Smooth muscle cell (in vitro differentiated cells): ENCODE measurements at regions not wholly inside any gene's neighbourhood (a gene's known extent, or its start where the extent isn't known, plus 50 kb on each side); places are given as distances from the start of the nearest gene placed in this dataset.

Source experiments
- DNase-seq: peaks from one replicate; lab custom pipeline; 2025; ENCODE audit not compliant: unreplicated experiment; lab: John Stamatoyannopoulos, UW
- H2AFZ ChIP-seq: fragments of 200-600 bp; sonication (generic); 2 replicates; pipeline ENCODE4 v1.6.0; 2016; ENCODE audit warnings: antibody characterized with exemption, low read depth, mild to moderate bottlenecking
- H3F3A ChIP-seq: fragments of 200-600 bp; sonication (generic); 2 replicates; pipeline ENCODE4 v1.6.0; 2017; ENCODE audit warnings: antibody characterized with exemption, low read depth
- H3K27ac ChIP-seq: fragments of 200-600 bp; sonication (generic); 2 replicates; pipeline ENCODE4 v1.5.1; 2016; ENCODE audit warnings: low read depth, mild to moderate bottlenecking
- H3K27me3 ChIP-seq: fragments of 200-600 bp; sonication (generic); 2 replicates; pipeline ENCODE4 v1.6.1; 2016; ENCODE audit warnings: low read depth, mild to moderate bottlenecking
- H3K36me3 ChIP-seq: fragments of 200-600 bp; sonication (generic); 2 replicates; pipeline ENCODE4 v1.5.1; 2016; ENCODE audit warnings: low read depth
- H3K4me1 ChIP-seq: fragments of 200-600 bp; sonication (generic); 2 replicates; pipeline ENCODE4 v1.5.1; 2016; ENCODE audit warnings: low read depth
- H3K4me2 ChIP-seq: fragments of 200-600 bp; sonication (generic); 2 replicates; pipeline ENCODE4 v1.6.0; 2016; ENCODE audit warnings: mild to moderate bottlenecking
- H3K4me3 ChIP-seq: fragments of 200-600 bp; sonication (generic); 2 replicates; pipeline ENCODE4 v1.5.1; 2016; ENCODE audit warnings: mild to moderate bottlenecking
- H3K79me2 ChIP-seq: fragments of 200-600 bp; sonication (generic); 2 replicates; pipeline ENCODE4 v1.6.0; 2016; ENCODE audit warnings: low read depth, mild to moderate bottlenecking
- H3K9ac ChIP-seq: fragments of 200-600 bp; sonication (generic); 2 replicates; pipeline ENCODE4 v1.6.0; 2016; ENCODE audit warnings: low read depth
- H3K9me3 ChIP-seq: fragments of 200-600 bp; sonication (generic); replicated peaks from 2 replicates; pipeline ENCODE4 v1.5.1; 2016; ENCODE audit warnings: low read depth
- H4K20me1 ChIP-seq: fragments of 200-600 bp; sonication (generic); 2 replicates; pipeline ENCODE4 v1.6.0; 2016; ENCODE audit warnings: low read depth
- CTCF ChIP-seq: fragments of 200-600 bp; sonication (generic); IDR thresholded peaks from 2 replicates; pipeline ENCODE4 v1.5.1; 2017; ENCODE audit warnings: borderline replicate concordance, mild to moderate bottlenecking, antibody characterized with exemption; ENCODE audit not compliant: insufficient read depth, poor library complexity, severe bottlenecking
- WGBS: methylation state at CpG from one replicate; pipeline ENCODE4 v1.1.7; 2016; ENCODE audit warnings: low lambda C conversion rate; 5-methylcytosine and 5-hydroxymethylcytosine counted together

- H3K36me3 ChIP-seq = no peaks in the 10 kb centered on the region
- H4K20me1 ChIP-seq = no peaks in the 10 kb centered on the region
- no peaks in the 10 kb centered on the region for H3K79me2 ChIP-seq
- peak overlapping the region; percentile 26 for H2AFZ ChIP-seq
- TF ChIP-seq CTCF = no peak
- no peak overlapping the region for H3K27ac ChIP-seq
- 86% methylated on average over 3 of the region's 3 CpGs for WGBS
- H3F3A ChIP-seq = no peaks in the 10 kb centered on the region
- no peaks in the 10 kb centered on the region for H3K27me3 ChIP-seq
- H3K4me1 ChIP-seq = peaks cover 10% of the 10 kb centered on the region
- H3K9me3 ChIP-seq = no peaks in the 10 kb centered on the region
- no peak overlapping the region for H3K4me2 ChIP-seq
- H3K4me3 ChIP-seq = no peak overlapping the region
- H3K9ac ChIP-seq = no peak overlapping the region
- DNase-seq = no peak
Measured at GRCh38 chr13:59133903-59134302, 1029.8 kb downstream of the DIAPH3 start.

GRCh38 chr13:59144700-59145099 lies 1019.0 kb downstream of the DIAPH3 start:
- Histone ChIP-seq H3K79me2 (no peaks in the 10 kb centered on the region), H2AFZ (no peak overlapping the region), H3K27me3 (no peaks in the 10 kb centered on the region), H4K20me1 (no peaks in the 10 kb centered on the region), H3K4me2 (no peak overlapping the region), H3K27ac (no peak overlapping the region), H3K4me3 (no peak overlapping the region), H3K9me3 (no peaks in the 10 kb centered on the region), H3K36me3 (no peaks in the 10 kb centered on the region), H3K9ac (no peak overlapping the region), H3K4me1 (no peaks in the 10 kb centered on the region), H3F3A (no peaks in the 10 kb centered on the region)
- DNase-seq = no peak
- TF ChIP-seq CTCF = no peak
- 76% methylated on average over 1 of the region's 1 CpG for WGBS

GRCh38 chr13:59145381-59145780 lies 1018.3 kb downstream of the DIAPH3 start:
- Histone ChIP-seq H3F3A (no peaks in the 10 kb centered on the region), H3K9me3 (no peaks in the 10 kb centered on the region), H4K20me1 (no peaks in the 10 kb centered on the region), H3K79me2 (no peaks in the 10 kb centered on the region), H3K36me3 (no peaks in the 10 kb centered on the region), H3K4me3 (no peak overlapping the region), H3K27me3 (no peaks in the 10 kb centered on the region), H3K27ac (no peak overlapping the region), H3K9ac (no peak overlapping the region), H3K4me1 (no peaks in the 10 kb centered on the region), H3K4me2 (no peak overlapping the region), H2AFZ (no peak overlapping the region)
- DNase-seq = no peak
- no peak for TF ChIP-seq CTCF
- WGBS = 81% methylated on average over 4 of the region's 4 CpGs

GRCh38 chr13:59157181-59157580 lies 1006.5 kb downstream of the DIAPH3 start:
- Histone ChIP-seq H3F3A (no peaks in the 10 kb centered on the region), H3K27me3 (no peaks in the 10 kb centered on the region), H3K9ac (no peak overlapping the region), H3K4me2 (no peak overlapping the region), H3K4me1 (no peaks in the 10 kb centered on the region), H3K9me3 (peaks cover under 1% of the 10 kb centered on the region), H3K27ac (no peak overlapping the region), H3K79me2 (no peaks in the 10 kb centered on the region), H2AFZ (no peak overlapping the region), H3K36me3 (no peaks in the 10 kb centered on the region), H3K4me3 (no peak overlapping the region), H4K20me1 (no peaks in the 10 kb centered on the region)
- DNase-seq = no peak
- 85% methylated on average over 3 of the region's 3 CpGs for WGBS
- TF ChIP-seq CTCF = no peak
